Mesendoderm (in vitro differentiated cells): ENCODE measurements at regions not wholly inside any gene's neighbourhood (a gene's known extent, or its start where the extent isn't known, plus 50 kb on each side); places are given as distances from the start of the nearest gene placed in this dataset.
"Not testable (repeated sequence)": the region's sequence is repeated elsewhere in the genome, so short reads cannot be mapped to it uniquely, and the experiment has no call there.

Experiments used
- DNase-seq: peaks from one replicate; pipeline ENCODE4 v3.0.0; 2013
- H2AK5ac ChIP-seq: 2 replicates; pipeline ENCODE4 v1.6.1; 2013; ENCODE audit warnings: low read length, inconsistent platforms
- H2BK120ac ChIP-seq: 2 replicates; pipeline ENCODE4 v1.6.1; 2013; ENCODE audit warnings: low read depth, mild to moderate bottlenecking, low read length, moderate library complexity, mixed read lengths
- H2BK15ac ChIP-seq: replicated peaks from 2 replicates; pipeline ENCODE4 v1.6.1; 2013; ENCODE audit warnings: low read depth, mild to moderate bottlenecking, moderate library complexity
- H2BK5ac ChIP-seq: 2 replicates; pipeline ENCODE4 v1.6.1; 2013; ENCODE audit warnings: low read length, inconsistent platforms
- H3K18ac ChIP-seq: 2 replicates; pipeline ENCODE4 v1.6.1; 2013; ENCODE audit warnings: mild to moderate bottlenecking, low read length, mixed read lengths
- H3K23ac ChIP-seq: one replicate; pipeline ENCODE4 v1.6.1; 2013; ENCODE audit warnings: low read length
- H3K27ac ChIP-seq: 2 replicates; pipeline ENCODE4 v1.5.1; 2013; ENCODE audit warnings: low read depth, mild to moderate bottlenecking, inconsistent platforms, low read length, moderate library complexity
- H3K27me3 ChIP-seq: 2 replicates; pipeline ENCODE4 v1.6.1; 2013; ENCODE audit warnings: low read length, control low read depth, mild to moderate bottlenecking, inconsistent platforms; ENCODE audit not compliant: insufficient read depth, poor library complexity
- H3K36me3 ChIP-seq: 2 replicates; pipeline ENCODE4 v1.6.1; 2013; ENCODE audit warnings: low read length, inconsistent platforms; ENCODE audit not compliant: control insufficient read depth, insufficient read depth
- H3K4ac ChIP-seq: one replicate; pipeline ENCODE4 v1.6.1; 2013; ENCODE audit warnings: low read depth, mild to moderate bottlenecking, low read length, moderate library complexity
- H3K4me1 ChIP-seq: 2 replicates; pipeline ENCODE4 v1.6.1; 2013; ENCODE audit warnings: low read depth, low read length, inconsistent platforms; ENCODE audit not compliant: control insufficient read depth
- H3K4me2 ChIP-seq: 2 replicates; pipeline ENCODE4 v1.6.1; 2013; ENCODE audit warnings: low read length
- H3K4me3 ChIP-seq: 2 replicates; pipeline ENCODE4 v1.5.1; 2013; ENCODE audit warnings: mild to moderate bottlenecking, low read length
- H3K56ac ChIP-seq: one replicate; pipeline ENCODE4 v1.6.1; 2013; ENCODE audit warnings: low read length
- H3K79me1 ChIP-seq: 2 replicates; pipeline ENCODE4 v1.6.1; 2013; ENCODE audit warnings: low read length, inconsistent platforms
- H3K79me2 ChIP-seq: 2 replicates; pipeline ENCODE4 v1.6.1; 2013; ENCODE audit warnings: mild to moderate bottlenecking, low read length; ENCODE audit not compliant: control insufficient read depth, insufficient read depth
- H3K9ac ChIP-seq: 2 replicates; pipeline ENCODE4 v1.6.1; 2013; ENCODE audit warnings: low read length, inconsistent platforms
- H4K5ac ChIP-seq: one replicate; pipeline ENCODE4 v1.6.1; 2013; ENCODE audit warnings: low read length
- H4K8ac ChIP-seq: one replicate; pipeline ENCODE4 v1.6.1; 2013; ENCODE audit warnings: low read depth, mild to moderate bottlenecking, control low read depth, low read length, moderate library complexity
- WGBS: extraction: QIAGEN DNeasy Blood & Tissue Kit; methylation state at CpG from one replicate; pipeline ENCODE4 v1.1.7; 2013; ENCODE audit warnings: low lambda C conversion rate, missing lambda C conversion rate; ENCODE audit not compliant: insufficient coverage; ENCODE audit errors: extremely low coverage; 5-methylcytosine and 5-hydroxymethylcytosine counted together

DNA sequence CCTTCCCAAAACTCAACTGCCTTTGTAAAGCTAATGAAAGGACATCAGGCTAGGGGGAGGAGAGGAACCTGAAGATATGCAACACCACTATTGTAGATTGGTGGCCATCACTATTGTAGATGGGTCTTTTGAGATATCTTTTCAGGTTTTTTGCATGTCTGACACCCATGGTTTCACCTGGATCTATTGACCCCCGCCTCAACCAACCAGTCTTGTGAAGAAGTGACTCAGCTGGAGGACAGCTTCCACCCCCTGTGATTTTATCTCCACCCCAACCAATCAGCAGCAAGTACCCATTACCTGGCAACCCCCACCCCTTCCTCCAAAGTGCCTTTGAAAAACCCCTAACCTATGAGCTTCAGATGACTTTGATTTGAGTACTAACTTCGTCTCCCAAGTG, 382.6 kb upstream of the GOT2 start:
- peak; percentile 89 for DNase-seq
- H4K5ac ChIP-seq, result no peak overlapping the region
- no CpG with 5 or more reads among the region's 2 CpGs for WGBS

DNA sequence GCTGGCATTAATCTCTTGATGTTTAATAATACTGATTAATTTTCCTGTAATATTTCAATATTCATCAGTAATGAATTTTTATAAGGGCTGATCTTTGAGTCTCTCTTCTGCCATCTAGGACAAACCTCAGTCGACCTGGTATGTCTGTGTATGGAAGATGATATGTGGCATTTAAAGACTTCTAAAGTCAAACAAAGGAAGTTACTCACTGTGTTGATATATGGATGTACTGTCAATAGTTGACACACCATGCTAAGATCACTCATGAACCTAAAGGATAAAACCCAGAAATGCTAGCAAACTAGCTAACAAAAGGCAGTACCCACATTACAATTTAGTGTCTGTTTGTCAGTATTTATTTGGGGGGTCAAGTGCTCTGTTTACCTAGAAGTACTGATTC, 380.7 kb upstream of the GOT2 start:
- H4K8ac ChIP-seq, result no peak overlapping the region
- H3K23ac ChIP-seq, result no peak overlapping the region
- no peak overlapping the region for H3K4me2 ChIP-seq
- H3K18ac ChIP-seq, result no peak overlapping the region
- no peaks in the 10 kb centered on the region for H3K79me1 ChIP-seq
- no peak overlapping the region for H4K5ac ChIP-seq
- H2BK15ac ChIP-seq, result peak overlapping the region; percentile 19
- no peak overlapping the region for H3K4ac ChIP-seq
- no CpG with 5 or more reads among the region's 1 CpG for WGBS
- no peak overlapping the region for H3K27ac ChIP-seq
- H3K4me3 ChIP-seq, result no peak overlapping the region
- no peak for DNase-seq
- H2AK5ac ChIP-seq, result no peak overlapping the region
- no peak overlapping the region for H3K9ac ChIP-seq
- no peak overlapping the region for H3K56ac ChIP-seq
- H3K27me3 ChIP-seq, result no peaks in the 10 kb centered on the region
- H3K4me1 ChIP-seq, result peaks cover 7% of the 10 kb centered on the region
- no peaks in the 10 kb centered on the region for H3K36me3 ChIP-seq
- H2BK120ac ChIP-seq, result no peak overlapping the region
- no peak overlapping the region for H2BK5ac ChIP-seq
- H3K79me2 ChIP-seq, result no peaks in the 10 kb centered on the region

More for the DNA sequence above, 382.6 kb upstream of the GOT2 start:
- Histone ChIP-seq H3K79me2 (no peaks in the 10 kb centered on the region), H3K79me1 (no peaks in the 10 kb centered on the region), H3K23ac (no peak overlapping the region), H3K4ac (no peak overlapping the region), H3K56ac (no peak overlapping the region), H4K8ac (no peak overlapping the region), H3K27ac (no peak overlapping the region), H3K4me1 (peaks cover 1% of the 10 kb centered on the region), H2AK5ac (no peak overlapping the region), H3K27me3 (no peaks in the 10 kb centered on the region), H3K18ac (no peak overlapping the region), H3K4me2 (no peak overlapping the region), H3K9ac (no peak overlapping the region), H3K4me3 (no peak overlapping the region), H2BK5ac (no peak overlapping the region), H3K36me3 (no peaks in the 10 kb centered on the region), H2BK120ac (no peak overlapping the region), H2BK15ac (no peak overlapping the region)

DNA sequence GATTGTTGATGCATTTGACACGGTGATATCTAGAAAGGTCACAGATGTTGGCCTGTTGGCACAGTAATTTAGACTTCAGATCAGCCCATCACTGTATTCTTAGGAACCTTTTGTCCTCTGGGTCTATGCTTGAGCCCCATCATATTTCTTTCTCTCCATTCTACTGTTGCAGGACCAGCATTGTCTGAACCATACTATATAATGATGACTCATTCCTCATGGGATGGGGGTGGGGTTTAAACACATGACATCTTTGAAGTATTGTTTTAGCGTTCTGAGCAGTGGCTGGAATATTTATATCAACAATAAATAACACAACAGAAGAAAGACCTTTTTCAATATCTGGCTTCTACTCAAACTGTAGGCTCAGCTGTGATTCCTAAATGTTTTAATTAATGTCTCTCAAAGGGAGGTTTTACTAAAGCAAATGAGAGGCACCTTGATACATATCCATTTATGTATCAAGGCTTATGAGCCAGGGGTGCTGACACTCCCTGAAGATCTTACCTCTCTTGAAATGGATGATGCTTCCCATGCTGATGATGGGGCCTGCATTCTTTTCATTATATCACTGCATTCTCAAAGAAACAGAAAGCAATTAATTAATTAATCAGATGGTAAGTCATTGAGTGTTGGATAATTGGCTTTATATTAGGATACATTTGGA, 379.0 kb upstream of the GOT2 start:
- Histone ChIP-seq H3K18ac (no peak overlapping the region), H2BK5ac (no peak overlapping the region), H3K9ac (no peak overlapping the region), H3K4ac (no peak overlapping the region), H3K79me1 (no peaks in the 10 kb centered on the region), H4K8ac (no peak overlapping the region), H2BK15ac (no peak overlapping the region), H2AK5ac (no peak overlapping the region), H4K5ac (no peak overlapping the region), H3K23ac (no peak overlapping the region), H3K56ac (no peak overlapping the region), H3K27me3 (no peaks in the 10 kb centered on the region), H3K27ac (no peak overlapping the region), H3K4me1 (peaks cover 7% of the 10 kb centered on the region), H3K79me2 (no peaks in the 10 kb centered on the region), H2BK120ac (peak overlapping the region; percentile 21), H3K36me3 (no peaks in the 10 kb centered on the region), H3K4me2 (no peak overlapping the region), H3K4me3 (no peak overlapping the region)
- no CpG with 5 or more reads among the region's 2 CpGs for WGBS
- DNase-seq, result no peak

DNA sequence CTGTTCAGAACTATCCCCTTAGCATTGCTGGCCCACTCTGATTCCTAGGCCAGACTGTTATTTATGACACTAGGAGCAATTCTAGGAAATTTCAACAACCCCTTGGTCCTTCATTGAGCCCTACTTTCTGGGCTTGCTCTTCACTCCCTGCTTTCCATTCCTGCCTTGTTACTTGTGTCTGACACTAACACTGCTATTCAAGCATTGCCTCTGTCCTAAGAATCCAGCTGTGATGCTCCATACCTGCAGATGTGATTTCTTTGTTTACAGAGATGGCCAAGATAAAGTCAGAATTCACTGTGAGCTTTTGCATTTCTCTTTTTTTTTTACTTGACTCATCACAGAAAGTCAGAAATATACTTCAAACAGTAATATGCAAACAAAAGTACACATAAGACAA, 377.2 kb upstream of the GOT2 start:
- Histone ChIP-seq H2AK5ac (no peak overlapping the region), H3K56ac (no peak overlapping the region), H4K5ac (no peak overlapping the region), H2BK15ac (no peak overlapping the region), H3K27me3 (no peaks in the 10 kb centered on the region), H3K79me2 (no peaks in the 10 kb centered on the region), H3K36me3 (no peaks in the 10 kb centered on the region), H3K79me1 (no peaks in the 10 kb centered on the region), H3K9ac (no peak overlapping the region), H2BK120ac (no peak overlapping the region), H3K4me1 (peaks cover 7% of the 10 kb centered on the region), H3K4me2 (no peak overlapping the region), H4K8ac (no peak overlapping the region), H2BK5ac (no peak overlapping the region), H3K18ac (no peak overlapping the region), H3K4ac (no peak overlapping the region), H3K23ac (no peak overlapping the region), H3K27ac (no peak overlapping the region), H3K4me3 (no peak overlapping the region)
- DNase-seq, result peak; percentile 79

DNA sequence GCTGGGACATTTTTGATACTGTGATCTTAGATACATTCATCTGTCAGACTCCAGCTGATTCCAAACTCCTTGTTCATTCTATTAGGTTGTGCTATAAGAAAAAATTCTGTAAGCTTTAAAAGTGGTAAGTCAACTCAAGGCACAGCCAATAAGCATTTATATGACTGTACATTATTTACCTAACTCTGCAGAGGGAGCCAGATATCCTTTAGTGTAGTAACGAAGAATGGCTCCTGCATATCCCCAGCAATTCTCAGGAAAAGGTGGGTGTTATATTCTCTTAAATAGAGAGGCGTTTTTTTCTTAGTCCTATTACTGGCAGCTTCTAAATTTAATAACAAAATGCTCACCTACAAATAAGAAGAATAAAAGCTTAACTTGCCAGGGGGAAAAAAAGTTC, 374.3 kb upstream of the GOT2 start:
- no peak overlapping the region for H3K9ac ChIP-seq
- H3K79me2 ChIP-seq, result no peaks in the 10 kb centered on the region
- DNase-seq, result no peak
- no peaks in the 10 kb centered on the region for H3K79me1 ChIP-seq
- no peaks in the 10 kb centered on the region for H3K27me3 ChIP-seq
- H3K56ac ChIP-seq, result no peak overlapping the region
- H4K5ac ChIP-seq, result no peak overlapping the region
- no peak overlapping the region for H4K8ac ChIP-seq
- H3K4me1 ChIP-seq, result peaks cover 7% of the 10 kb centered on the region
- H3K27ac ChIP-seq, result no peak overlapping the region
- H2BK120ac ChIP-seq, result no peak overlapping the region
- H3K4me2 ChIP-seq, result no peak overlapping the region
- H2AK5ac ChIP-seq, result no peak overlapping the region
- no peaks in the 10 kb centered on the region for H3K36me3 ChIP-seq
- no peak overlapping the region for H2BK5ac ChIP-seq
- WGBS, result no CpG with 5 or more reads among the region's 2 CpGs
- no peak overlapping the region for H3K4me3 ChIP-seq
- H2BK15ac ChIP-seq, result no peak overlapping the region
- H3K23ac ChIP-seq, result no peak overlapping the region
- H3K4ac ChIP-seq, result no peak overlapping the region
- no peak overlapping the region for H3K18ac ChIP-seq

DNA sequence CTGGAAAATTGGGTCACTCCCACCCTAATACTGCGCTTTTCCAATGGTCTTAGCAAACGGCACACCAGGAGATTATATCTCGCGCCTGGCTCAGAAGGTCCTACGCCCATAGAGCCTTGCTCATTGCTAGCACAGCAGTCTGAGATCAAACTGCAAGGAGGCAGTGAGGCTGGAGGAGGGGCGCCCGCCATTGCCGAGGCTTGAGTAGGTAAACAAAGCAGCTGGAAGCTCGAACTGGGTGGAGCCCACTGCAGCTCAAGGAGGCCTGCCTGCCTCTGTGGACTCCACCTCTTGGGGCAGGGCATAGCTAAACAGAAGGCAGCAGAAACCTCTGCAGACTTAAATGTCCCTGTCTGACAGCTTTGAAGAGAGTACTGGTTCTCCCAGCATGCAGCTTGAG, 362.6 kb upstream of the GOT2 start:
- H3K4me1 ChIP-seq, H3K27ac ChIP-seq, H3K4me3 ChIP-seq, H2BK15ac ChIP-seq, H3K4me2 ChIP-seq, H3K27me3 ChIP-seq, H3K18ac ChIP-seq, H3K79me1 ChIP-seq, H3K9ac ChIP-seq, DNase-seq, H3K79me2 ChIP-seq, H4K8ac ChIP-seq, H3K23ac ChIP-seq, H3K36me3 ChIP-seq, H2BK120ac ChIP-seq, H3K4ac ChIP-seq, H2AK5ac ChIP-seq, H2BK5ac ChIP-seq, H4K5ac ChIP-seq, H3K56ac ChIP-seq: not testable (repeated sequence)
- no CpG with 5 or more reads among the region's 9 CpGs for WGBS
